Panc1 (cell line): ENCODE measurements at regions not wholly inside any gene's neighbourhood (a gene's known extent, or its start where the extent isn't known, plus 50 kb on each side); places are given as distances from the start of the nearest gene placed in this dataset.

Source experiments
- ATAC-seq: fragments of 200-7000 bp; cut with Tn5 transposase; 2 replicates; pipeline ENCODE4 v1.9.1; 2020; ENCODE audit warnings: mild to moderate bottlenecking, moderate library complexity
- BruUV-seq: library from RNA; stranded (reverse); fragments of 400-500 nt; replicated peaks from 2 replicates; lab custom pipeline; 2021; lab: Mats Ljungman, UMichigan
- CTCF ChIA-PET: fragments of 300-600 bp; sonication (Branson Sonifier 250); formaldehyde crosslinking; loops from one replicate; lab custom pipeline; 2022; ENCODE audit warnings: antibody characterized with exemption; lab: Charles Lee
- POLR2A ChIA-PET: fragments of 300-600 bp; sonication (Branson Sonifier 250); formaldehyde crosslinking; loops from one replicate; lab custom pipeline; 2022; ENCODE audit warnings: antibody characterized with exemption; lab: Charles Lee
- DNase-seq: peaks from one replicate; pipeline ENCODE4 v3.0.0-alpha.2; 2010; ENCODE audit warnings: low read depth, low spot score
- H3K27ac ChIP-seq: 2 replicates; pipeline ENCODE4 v1.5.1; 2011; ENCODE audit warnings: mild to moderate bottlenecking, low read length, inconsistent platforms
- H3K27me3 ChIP-seq: fragments of 200-500 bp; sonication (Bioruptor generic); 2 replicates; pipeline ENCODE4 v1.6.0; 2014; ENCODE audit warnings: low read length, inconsistent platforms; ENCODE audit not compliant: control insufficient read depth, insufficient read depth
- H3K36me3 ChIP-seq: fragments of 200-500 bp; sonication (Bioruptor generic); 2 replicates; pipeline ENCODE4 v1.5.1; 2014; ENCODE audit warnings: inconsistent platforms, mild to moderate bottlenecking, low read length, moderate library complexity; ENCODE audit not compliant: control insufficient read depth, insufficient read depth
- H3K4me1 ChIP-seq: 2 replicates; pipeline ENCODE4 v1.5.1; 2011; ENCODE audit warnings: inconsistent platforms, mild to moderate bottlenecking, low read length, moderate library complexity; ENCODE audit not compliant: control insufficient read depth, insufficient read depth
- H3K4me3 ChIP-seq, 2 experiments: 2 replicates each; pipeline ENCODE4 v1.5.1; 2011 to 2012; ENCODE audit warnings: low read depth in 2 of 2, low read length in 2 of 2, mild to moderate bottlenecking in 2 of 2, inconsistent platforms in 1 of 2, moderate library complexity in 1 of 2
- H3K9me3 ChIP-seq: fragments of 200-500 bp; sonication (Bioruptor generic); 2 replicates; pipeline ENCODE4 v1.5.1; 2014; ENCODE audit warnings: low read depth, mild to moderate bottlenecking, inconsistent platforms, low read length, moderate library complexity; ENCODE audit not compliant: control insufficient read depth, insufficient read depth
- POLR2AphosphoS5 ChIP-seq: IDR thresholded peaks from 2 replicates; pipeline ENCODE4 v1.6.1; 2012; ENCODE audit warnings: mild to moderate bottlenecking, low read depth, low read length, moderate library complexity
- SIN3A ChIP-seq: IDR thresholded peaks from 2 replicates; pipeline ENCODE4 v1.6.1; 2012; ENCODE audit warnings: low read depth, mild to moderate bottlenecking, low read length, moderate library complexity, borderline replicate concordance; ENCODE audit not compliant: insufficient read depth
- TCF7L2 ChIP-seq: IDR thresholded peaks from 2 replicates; pipeline ENCODE4 v1.6.1; 2011; ENCODE audit warnings: mild to moderate bottlenecking, low read depth, low read length, inconsistent platforms
- in situ Hi-C: cut with HindIII; loops from 2 replicates; pipeline ENCODE4 v1.10.0; 2016; ENCODE audit warnings: low sequenced_read_pairs, low pct_unique_long_range_greater_than_20kb
- intact Hi-C: fragments of 100-400 bp; cut with micrococcal nuclease; formaldehyde crosslinking; loops from one replicate; pipeline ENCODE4 v1.10.0; 2022; ENCODE audit not compliant: unreplicated experiment
- TF ChIP-seq, protein P1 (sequence below): fragments of 450-650 bp; IDR thresholded peaks from 2 replicates; pipeline ENCODE4 v1.5.1; 2017; ENCODE audit warnings: mild to moderate bottlenecking
- TF ChIP-seq, protein P2 (sequence below), 2 experiments: IDR thresholded peaks; 2 replicates each; pipeline ENCODE4 v1.6.1; 2011 to 2012; ENCODE audit warnings: low read depth in 2 of 2, control low read depth in 1 of 2, low read length in 1 of 2, mild to moderate bottlenecking in 1 of 2, moderate library complexity in 1 of 2; ENCODE audit not compliant: insufficient read depth in 1 of 2

DNA sequence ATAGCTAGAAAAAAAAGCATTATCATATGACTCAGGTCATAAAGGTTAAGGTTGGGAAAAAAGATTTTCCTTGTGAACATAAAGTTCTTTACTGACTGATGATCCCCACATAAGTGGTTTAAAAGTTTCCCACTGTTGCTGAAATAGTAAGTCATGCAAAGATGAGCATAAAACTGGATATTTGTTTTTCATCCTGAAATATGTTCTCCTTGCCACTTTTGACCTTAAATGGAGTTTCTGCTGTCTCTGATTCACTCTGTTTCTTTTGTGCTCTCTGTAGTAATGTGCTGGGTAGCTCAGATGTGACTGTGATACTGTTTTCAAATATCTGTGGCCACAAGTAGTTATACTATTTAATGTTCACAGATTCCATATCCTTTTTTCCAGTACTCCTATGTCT lies 162.5 kb upstream of the GAS1 start:
- no peak overlapping the region for H3K4me3 ChIP-seq
- in situ Hi-C loops (no loop called here), intact Hi-C loops (no loop called here)
- ATAC-seq = no peak
- ChIA-PET POLR2A (no interaction called here), CTCF (no interaction called here)
- no peak for DNase-seq
- no peak overlapping the region for H3K27ac ChIP-seq
- H3K4me1 ChIP-seq = no peaks in the 10 kb centered on the region
- TF ChIP-seq, protein P1, sequence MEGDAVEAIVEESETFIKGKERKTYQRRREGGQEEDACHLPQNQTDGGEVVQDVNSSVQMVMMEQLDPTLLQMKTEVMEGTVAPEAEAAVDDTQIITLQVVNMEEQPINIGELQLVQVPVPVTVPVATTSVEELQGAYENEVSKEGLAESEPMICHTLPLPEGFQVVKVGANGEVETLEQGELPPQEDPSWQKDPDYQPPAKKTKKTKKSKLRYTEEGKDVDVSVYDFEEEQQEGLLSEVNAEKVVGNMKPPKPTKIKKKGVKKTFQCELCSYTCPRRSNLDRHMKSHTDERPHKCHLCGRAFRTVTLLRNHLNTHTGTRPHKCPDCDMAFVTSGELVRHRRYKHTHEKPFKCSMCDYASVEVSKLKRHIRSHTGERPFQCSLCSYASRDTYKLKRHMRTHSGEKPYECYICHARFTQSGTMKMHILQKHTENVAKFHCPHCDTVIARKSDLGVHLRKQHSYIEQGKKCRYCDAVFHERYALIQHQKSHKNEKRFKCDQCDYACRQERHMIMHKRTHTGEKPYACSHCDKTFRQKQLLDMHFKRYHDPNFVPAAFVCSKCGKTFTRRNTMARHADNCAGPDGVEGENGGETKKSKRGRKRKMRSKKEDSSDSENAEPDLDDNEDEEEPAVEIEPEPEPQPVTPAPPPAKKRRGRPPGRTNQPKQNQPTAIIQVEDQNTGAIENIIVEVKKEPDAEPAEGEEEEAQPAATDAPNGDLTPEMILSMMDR = no peak
- TF ChIP-seq POLR2AphosphoS5 (no peak), SIN3A (no peak), TCF7L2 (no peak)
- TF ChIP-seq, protein P2, sequence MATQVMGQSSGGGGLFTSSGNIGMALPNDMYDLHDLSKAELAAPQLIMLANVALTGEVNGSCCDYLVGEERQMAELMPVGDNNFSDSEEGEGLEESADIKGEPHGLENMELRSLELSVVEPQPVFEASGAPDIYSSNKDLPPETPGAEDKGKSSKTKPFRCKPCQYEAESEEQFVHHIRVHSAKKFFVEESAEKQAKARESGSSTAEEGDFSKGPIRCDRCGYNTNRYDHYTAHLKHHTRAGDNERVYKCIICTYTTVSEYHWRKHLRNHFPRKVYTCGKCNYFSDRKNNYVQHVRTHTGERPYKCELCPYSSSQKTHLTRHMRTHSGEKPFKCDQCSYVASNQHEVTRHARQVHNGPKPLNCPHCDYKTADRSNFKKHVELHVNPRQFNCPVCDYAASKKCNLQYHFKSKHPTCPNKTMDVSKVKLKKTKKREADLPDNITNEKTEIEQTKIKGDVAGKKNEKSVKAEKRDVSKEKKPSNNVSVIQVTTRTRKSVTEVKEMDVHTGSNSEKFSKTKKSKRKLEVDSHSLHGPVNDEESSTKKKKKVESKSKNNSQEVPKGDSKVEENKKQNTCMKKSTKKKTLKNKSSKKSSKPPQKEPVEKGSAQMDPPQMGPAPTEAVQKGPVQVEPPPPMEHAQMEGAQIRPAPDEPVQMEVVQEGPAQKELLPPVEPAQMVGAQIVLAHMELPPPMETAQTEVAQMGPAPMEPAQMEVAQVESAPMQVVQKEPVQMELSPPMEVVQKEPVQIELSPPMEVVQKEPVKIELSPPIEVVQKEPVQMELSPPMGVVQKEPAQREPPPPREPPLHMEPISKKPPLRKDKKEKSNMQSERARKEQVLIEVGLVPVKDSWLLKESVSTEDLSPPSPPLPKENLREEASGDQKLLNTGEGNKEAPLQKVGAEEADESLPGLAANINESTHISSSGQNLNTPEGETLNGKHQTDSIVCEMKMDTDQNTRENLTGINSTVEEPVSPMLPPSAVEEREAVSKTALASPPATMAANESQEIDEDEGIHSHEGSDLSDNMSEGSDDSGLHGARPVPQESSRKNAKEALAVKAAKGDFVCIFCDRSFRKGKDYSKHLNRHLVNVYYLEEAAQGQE (IDR thresholded peaks at IDR 0.05; ENCODE audit: insufficient read depth in 1 of 2, low read depth in 2 of 2, low read length in 1 of 2) = no peak
- BruUV-seq = no TSS peak
- no peaks in the 10 kb centered on the region for H3K27me3 ChIP-seq
- H3K9me3 ChIP-seq = no peaks in the 10 kb centered on the region
- no peaks in the 10 kb centered on the region for H3K36me3 ChIP-seq

DNA sequence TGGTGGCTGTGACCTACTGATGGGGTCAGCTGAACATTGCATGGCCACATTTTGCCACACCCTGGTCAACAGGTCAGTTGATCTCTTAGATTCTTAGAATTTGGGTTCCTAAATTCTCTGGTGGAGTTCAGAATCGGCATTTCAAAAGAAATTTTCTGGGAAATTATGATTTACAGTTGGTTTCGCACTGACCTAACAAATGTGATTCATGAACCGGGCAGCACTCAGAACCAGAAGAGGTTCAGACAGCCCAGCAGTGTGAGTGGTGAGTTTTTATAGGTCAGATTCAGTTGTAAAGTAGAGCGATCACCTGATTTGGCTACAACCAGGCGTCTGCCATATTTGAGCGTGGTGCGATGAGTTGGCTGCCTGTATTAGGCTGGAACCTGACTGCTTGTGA lies 163.7 kb upstream of the GAS1 start:
- intact Hi-C loops (no loop called here), in situ Hi-C loops (no loop called here)
- DNase-seq (no peak), ATAC-seq (no peak)
- no peaks in the 10 kb centered on the region for H3K27me3 ChIP-seq
- H3K4me3 ChIP-seq = no peak overlapping the region
- no peaks in the 10 kb centered on the region for H3K9me3 ChIP-seq
- ChIA-PET POLR2A (no interaction called here), CTCF (no interaction called here)
- no peaks in the 10 kb centered on the region for H3K36me3 ChIP-seq
- no TSS peak for BruUV-seq
- no peak for TF ChIP-seq POLR2AphosphoS5
- TF ChIP-seq, protein P2 (IDR thresholded peaks at IDR 0.05; ENCODE audit: insufficient read depth in 1 of 2, low read depth in 2 of 2, low read length in 1 of 2) = no peak
- TF ChIP-seq, protein P1 = no peak
- H3K4me1 ChIP-seq = no peaks in the 10 kb centered on the region
- H3K27ac ChIP-seq = no peak overlapping the region
